ENCODE measurements at regions not wholly inside any gene's neighbourhood (a gene's known extent, or its start where the extent isn't known, plus 50 kb on each side); places are given as distances from the start of the nearest gene placed in this dataset.
"Not testable (repeated sequence)": the region's sequence is repeated elsewhere in the genome, so short reads cannot be mapped to it uniquely, and the experiment has no call there.

DNA sequence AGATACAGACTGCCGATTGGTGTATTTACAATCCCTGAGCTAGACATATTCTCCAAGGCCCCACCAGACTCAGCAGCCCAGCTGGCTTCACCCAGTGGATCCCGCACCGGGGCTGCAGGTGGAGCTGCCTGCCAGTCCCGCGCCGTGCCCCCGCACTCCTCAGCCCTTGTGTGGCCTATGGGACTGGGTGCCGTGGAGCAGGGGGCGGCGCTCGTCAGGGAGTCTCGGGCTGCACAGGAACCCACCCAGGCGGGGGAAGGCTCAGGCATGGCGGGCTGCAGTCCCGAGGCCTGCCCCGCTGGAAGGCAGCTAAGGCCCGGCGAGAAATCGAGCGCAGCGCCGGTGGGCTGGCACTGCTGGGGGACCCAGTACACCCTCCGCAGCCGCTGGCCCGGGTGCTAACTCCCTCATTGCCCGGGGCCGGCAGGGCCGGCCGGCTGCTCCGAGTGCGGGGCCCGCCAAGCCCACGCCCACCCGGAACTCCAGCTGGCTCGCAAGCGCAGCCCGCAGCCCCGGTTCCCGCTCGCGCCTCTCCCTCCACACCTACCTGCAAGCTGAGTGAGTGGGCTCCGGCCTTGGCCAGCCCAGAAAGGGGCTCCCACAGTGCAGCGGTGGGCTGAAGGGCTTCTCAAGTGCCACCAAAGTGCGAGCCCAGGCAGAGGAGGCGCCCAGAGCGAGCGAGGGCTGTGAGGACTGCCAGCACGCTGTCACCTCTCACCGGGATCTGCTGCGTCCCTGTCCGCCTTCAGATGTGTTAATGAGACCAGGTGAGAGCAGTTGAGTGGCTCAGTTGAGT lies 137.8 kb upstream of the LCORL start:
- not testable (repeated sequence) for DNase-seq (ENCODE audit: low read depth)

- DNase-seq (ENCODE audit: low read depth) = no peak
Observed at GRCh38 chr4:18155067-18156041, 133.8 kb upstream of the LCORL start.

- no peak for DNase-seq (ENCODE audit: low read depth)
Observed at GRCh38 chr4:18138076-18138665, 116.6 kb upstream of the LCORL start.

DNA sequence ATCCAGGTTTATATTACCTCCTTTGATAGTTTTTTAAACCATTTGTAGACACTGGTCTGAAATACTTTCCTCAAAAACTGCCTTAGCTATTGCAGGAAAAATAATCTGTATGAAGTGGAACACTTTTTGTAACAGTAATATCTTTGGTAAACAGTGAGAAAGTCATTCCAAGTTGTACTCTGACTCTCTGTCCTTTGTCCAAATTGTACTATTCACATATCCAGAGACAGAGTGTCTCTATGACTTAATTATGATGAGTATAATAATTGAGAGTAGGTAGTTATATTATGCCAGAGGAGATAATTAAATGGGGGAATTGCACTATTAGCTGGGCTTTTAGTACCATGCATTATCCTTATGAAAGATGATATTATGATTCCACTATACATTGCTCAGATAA lies 112.6 kb upstream of the LCORL start:
- no peak for DNase-seq (ENCODE audit: low read depth)

- no peak for DNase-seq (ENCODE audit: low read depth)
Observed at GRCh38 chr4:18130256-18130655, 108.7 kb upstream of the LCORL start.

GRCh38 chr4:18128241-18128640 lies 106.7 kb upstream of the LCORL start:
- no peak for DNase-seq (ENCODE audit: low read depth)

GRCh38 chr4:18127030-18127429 lies 105.5 kb upstream of the LCORL start:
- DNase-seq (ENCODE audit: low read depth) = no peak

DNA sequence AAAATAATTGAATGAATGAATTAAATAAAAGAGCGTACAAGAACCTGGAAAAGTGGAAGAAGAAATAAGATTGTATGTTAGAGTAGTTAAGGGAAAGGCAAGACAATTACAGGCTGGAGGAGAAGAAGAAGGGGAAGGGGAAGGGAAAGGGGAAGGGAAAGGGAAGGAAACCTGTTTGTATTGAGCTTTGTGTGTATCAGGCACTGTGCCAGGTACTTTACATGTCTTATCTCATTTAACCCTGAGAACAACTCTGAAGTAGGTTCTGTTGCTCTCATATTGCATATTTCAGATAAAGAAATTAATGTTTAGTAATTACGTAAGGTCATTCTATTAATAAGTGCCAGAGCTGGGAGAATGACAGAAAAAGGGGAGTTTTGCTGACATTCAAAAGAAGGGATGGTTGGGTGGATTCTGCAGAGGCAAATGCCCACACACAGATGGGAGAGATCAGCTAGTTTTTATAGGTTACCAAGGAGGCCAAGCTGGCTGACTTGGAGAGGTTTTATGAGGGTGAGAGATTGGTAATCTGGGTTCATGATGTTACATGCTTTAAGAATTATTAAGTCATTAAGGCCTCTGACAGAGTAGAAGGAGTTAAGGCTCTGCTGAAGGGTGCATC lies 92.3 kb upstream of the LCORL start:
- no peak for DNase-seq (ENCODE audit: low read depth)

DNA sequence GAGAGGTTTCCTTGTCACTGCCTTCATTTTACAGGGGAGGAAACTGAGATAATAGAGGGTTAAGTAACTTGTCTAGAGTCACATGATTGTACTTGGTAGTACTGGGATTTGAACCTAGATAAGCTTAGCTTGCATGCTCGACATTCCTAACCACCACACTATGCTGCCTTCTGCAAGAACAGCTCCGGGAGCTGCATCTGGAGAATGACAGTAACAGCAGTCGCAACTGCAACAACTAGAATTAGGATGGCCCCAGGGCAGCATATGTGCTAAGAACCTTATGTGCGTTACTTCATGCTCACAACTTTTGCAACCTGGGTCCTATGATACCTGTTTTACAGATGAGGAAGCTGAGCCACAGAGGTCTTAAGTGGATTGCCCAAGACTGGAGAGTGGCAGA lies 89.5 kb upstream of the LCORL start:
- DNase-seq (ENCODE audit: low read depth) = no peak

DNA sequence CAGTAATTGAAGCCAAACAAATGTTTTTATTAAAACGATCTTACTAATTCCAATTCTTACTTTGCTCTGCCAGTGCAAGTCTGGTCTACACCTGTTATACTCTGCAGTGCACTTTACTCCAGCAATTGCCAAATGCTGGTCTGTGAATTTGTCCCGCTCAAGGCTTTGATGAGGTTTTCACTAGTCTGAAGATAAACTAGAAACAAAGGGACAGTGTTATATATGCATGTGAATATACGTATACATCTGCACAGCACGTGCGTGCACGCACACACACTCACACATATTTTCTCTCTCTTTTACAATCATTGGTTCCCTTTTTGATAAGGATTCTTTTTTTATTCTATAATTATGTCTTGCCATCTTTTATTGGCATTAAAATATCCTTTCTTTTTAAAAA lies 88.5 kb upstream of the LCORL start:
- no peak for DNase-seq (ENCODE audit: low read depth)

GRCh38 chr4:18109676-18110075 lies 88.1 kb upstream of the LCORL start:
- no peak for DNase-seq (ENCODE audit: low read depth)

DNA sequence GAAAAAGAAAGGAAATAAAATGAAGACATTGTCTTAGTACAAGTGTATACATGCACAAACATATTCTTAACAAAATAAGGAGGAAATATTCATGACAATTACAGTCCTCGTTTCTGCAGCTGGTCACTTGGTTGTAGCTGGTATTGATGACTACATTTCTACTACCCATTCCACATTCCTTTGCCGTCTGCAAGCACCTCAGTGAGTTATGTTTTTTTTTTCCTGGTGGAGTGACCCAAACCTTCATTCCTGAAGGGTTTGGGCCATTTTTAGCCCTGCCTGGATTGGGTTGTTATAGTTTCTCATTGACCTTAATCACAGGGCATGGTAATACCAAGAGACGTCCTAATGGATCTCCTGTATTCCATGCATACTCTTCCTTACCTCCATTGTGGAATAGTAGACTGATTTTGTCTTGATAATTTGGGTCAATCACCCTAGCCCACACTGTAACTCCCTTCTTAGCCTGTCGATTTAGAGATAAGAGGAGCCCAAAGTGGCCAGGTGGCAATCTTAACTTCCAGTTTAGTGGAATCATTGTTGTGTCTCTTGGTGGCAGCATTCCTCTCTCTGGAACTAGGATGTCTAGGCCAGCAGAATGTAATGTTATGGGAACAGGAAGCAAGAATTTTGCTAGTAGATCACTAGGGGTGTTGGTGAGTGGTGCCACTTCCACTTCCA lies 86.4 kb upstream of the LCORL start:
- not testable (repeated sequence) for DNase-seq (ENCODE audit: low read depth)

- no peak for DNase-seq (ENCODE audit: low read depth)
Observed at GRCh38 chr4:18106620-18107019, 85.1 kb upstream of the LCORL start.

- no peak for DNase-seq (ENCODE audit: low read depth)
Observed at GRCh38 chr4:18105030-18106011, 83.8 kb upstream of the LCORL start.

GRCh38 chr4:18103876-18104605 lies 82.5 kb upstream of the LCORL start:
- DNase-seq (ENCODE audit: low read depth) = no peak

DNA sequence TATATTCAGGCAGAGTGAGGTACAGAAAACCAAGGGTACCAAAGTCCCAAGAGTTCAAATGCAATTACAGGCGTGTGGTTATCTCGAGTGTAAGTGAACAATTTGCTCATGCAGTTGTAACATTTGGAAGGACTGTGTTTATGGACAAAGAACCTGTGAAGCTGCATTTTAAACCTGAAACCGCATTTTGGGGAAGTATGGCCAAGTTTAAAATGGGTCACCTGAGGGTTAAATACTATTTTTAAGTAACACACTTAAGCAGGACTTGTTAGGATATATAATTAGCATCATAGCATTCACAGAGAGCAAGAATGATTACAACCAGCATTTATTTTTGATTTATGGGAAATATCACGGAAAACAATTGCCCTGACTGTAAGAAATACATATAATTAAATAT lies 79.1 kb upstream of the LCORL start:
- no peak for DNase-seq (ENCODE audit: low read depth)

GRCh38 chr4:18090447-18090846 lies 68.9 kb upstream of the LCORL start:
- not testable (repeated sequence) for DNase-seq (ENCODE audit: low read depth)

DNA sequence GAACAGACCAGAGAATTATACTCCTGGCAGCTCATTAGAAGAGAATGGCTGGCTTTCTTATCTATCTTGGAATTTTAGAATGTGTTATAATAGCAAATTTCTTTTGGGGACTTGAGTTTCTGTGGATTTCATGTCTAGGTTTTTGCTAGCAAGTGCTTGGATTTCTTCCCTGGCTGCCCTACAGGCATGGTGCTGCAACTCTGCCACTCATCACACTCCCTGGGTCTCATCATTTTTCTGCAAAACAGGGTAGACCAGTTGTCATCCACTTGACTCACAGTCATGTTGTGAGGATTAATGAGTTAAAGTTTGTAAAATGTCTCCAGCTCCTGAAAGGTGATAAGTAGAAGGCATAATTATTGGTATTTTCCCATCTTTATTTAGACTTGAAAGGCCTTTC lies 60.7 kb upstream of the LCORL start:
- DNase-seq (ENCODE audit: low read depth) = no peak

- DNase-seq (ENCODE audit: low read depth) = no peak
Observed at GRCh38 chr4:18081708-18082107, 60.2 kb upstream of the LCORL start.

- no peak for DNase-seq (ENCODE audit: low read depth)
Observed at GRCh38 chr4:18077808-18078207, 56.3 kb upstream of the LCORL start.
